ENCODE measurements at regions not wholly inside any gene's neighbourhood (a gene's known extent, or its start where the extent isn't known, plus 50 kb on each side); places are given as distances from the start of the nearest gene placed in this dataset.
A peak's percentile ranks its signal among the peaks of the same experiment; 100 is the strongest.

- TF ChIP-seq CTCF (IDR thresholded peaks at IDR 0.05; ENCODE audit: insufficient read depth, low read depth, low read length, missing control alignments), result no peak
- no peak for DNase-seq (ENCODE audit: low read depth)
- H3K4me3 ChIP-seq (ENCODE audit: low read depth, low read length), result no peak overlapping the region
Measured at GRCh38 chr18:42184685-42185477, 229.8 kb downstream of the PIK3C3 start.

DNA sequence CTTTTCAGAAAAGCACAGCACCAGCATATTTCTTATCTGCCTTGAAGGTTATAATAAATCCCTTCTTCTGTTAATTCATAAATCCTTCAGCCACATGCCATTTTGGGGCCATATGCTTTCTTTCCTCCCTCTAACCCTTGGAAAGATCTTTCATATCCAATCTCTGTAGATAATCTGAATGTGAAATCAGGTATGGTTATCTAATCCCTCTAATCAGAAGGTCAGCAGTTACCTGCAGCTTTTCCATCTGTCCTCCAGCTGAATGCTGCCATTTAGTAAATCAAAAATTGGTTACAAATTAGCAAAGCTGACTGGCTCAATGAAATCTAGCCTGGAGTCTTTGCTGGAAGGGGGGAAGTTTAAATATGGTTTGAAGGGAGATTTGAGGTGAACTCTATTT is 230.5 kb downstream of the PIK3C3 start:
- H3K4me3 ChIP-seq (ENCODE audit: low read depth, low read length), result no peak overlapping the region
- no peak for DNase-seq (ENCODE audit: low read depth)
- no peak for TF ChIP-seq CTCF (IDR thresholded peaks at IDR 0.05; ENCODE audit: insufficient read depth, low read depth, low read length, missing control alignments)

GRCh38 chr18:42187611-42188380 is 232.8 kb downstream of the PIK3C3 start:
- no peak for TF ChIP-seq CTCF (IDR thresholded peaks at IDR 0.05; ENCODE audit: insufficient read depth, low read depth, low read length, missing control alignments)
- no peak overlapping the region for H3K4me3 ChIP-seq (ENCODE audit: low read depth, low read length)
- peak; percentile 49 for DNase-seq (ENCODE audit: low read depth)

- no peak for TF ChIP-seq CTCF (IDR thresholded peaks at IDR 0.05; ENCODE audit: insufficient read depth, low read depth, low read length, missing control alignments)
- no peak for DNase-seq (ENCODE audit: low read depth)
- no peak overlapping the region for H3K4me3 ChIP-seq (ENCODE audit: low read depth, low read length)
Measured at GRCh38 chr18:42190643-42191042, 235.6 kb downstream of the PIK3C3 start.

DNA sequence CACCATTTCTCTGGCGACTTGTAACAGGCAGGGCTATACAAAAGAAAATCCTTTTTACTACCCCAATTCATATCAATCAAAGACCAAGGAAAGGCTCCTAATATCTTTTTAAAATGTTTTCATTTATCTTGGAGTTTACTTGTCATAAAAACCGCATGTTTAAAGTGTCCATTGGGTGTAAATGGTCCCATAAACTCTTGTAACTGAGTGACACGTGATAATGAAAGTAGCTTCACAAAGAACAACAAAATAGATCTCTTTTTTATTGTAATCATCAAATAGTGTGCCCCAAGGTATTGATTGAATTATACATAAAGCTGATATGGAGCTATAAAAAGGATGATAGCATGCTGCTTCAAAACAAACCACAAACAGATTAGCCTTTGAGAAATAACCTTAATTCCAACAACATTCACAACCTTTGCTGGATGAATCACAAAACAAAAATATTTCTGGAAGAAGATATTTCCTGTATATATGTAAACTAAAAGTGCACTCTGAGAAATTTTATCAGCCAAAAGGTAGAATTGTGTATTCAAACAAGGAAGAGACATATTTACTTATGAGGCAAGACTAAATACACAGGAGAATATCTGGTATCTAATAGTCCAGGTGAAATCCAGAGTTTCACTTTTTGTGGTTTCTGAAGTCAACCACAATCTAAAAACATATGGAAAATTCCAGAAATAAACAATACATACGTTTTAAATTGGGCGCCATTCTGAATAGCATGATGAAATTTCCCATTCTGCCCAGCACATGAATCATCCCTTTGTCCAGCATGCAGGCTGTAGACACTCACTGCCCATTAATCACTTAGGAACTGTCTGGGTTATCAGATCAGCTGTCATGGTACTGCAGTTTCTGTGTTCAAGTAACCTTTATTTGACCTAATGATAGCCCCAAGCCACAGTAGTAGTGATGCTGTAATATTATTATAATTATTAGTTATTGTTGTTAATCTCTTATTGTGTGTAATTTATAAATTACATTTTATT is 237.5 kb downstream of the PIK3C3 start:
- no peak overlapping the region for H3K4me3 ChIP-seq (ENCODE audit: low read depth, low read length)
- TF ChIP-seq CTCF (IDR thresholded peaks at IDR 0.05; ENCODE audit: insufficient read depth, low read depth, low read length, missing control alignments), result no peak
- DNase-seq (ENCODE audit: low read depth), result no peak

DNA sequence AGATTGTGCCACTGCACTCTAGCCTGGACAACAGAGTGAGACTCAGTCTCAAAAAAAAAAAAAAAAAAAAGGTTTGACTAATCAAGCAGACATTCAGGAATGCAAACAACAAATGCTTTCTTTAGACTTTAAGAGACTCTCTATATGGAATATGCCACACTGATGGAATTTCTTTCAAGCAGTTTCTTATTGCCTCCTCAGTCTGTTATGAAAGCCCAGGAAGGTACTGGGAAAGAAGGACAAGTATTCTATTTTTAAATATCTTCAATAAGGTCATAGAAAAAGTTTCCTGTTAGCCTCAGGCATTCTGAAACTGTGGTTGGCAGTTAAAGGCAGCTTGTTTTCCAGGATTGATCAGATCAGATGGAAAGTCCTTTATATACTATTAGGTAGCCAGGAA is 241.6 kb downstream of the PIK3C3 start:
- TF ChIP-seq CTCF (IDR thresholded peaks at IDR 0.05; ENCODE audit: insufficient read depth, low read depth, low read length, missing control alignments), result no peak
- no peak for DNase-seq (ENCODE audit: low read depth)
- no peak overlapping the region for H3K4me3 ChIP-seq (ENCODE audit: low read depth, low read length)
